Stimulated activated naive B cell treated with anti-CD40 and anti-IgM and Interleukin-4, amounts not matched to agents 10 μg/mL and 1 μg/mL and 100 μg/mL, for 72 hours (primary cell): ENCODE measurements at regions not wholly inside any gene's neighbourhood (a gene's known extent, or its start where the extent isn't known, plus 50 kb on each side); places are given as distances from the start of the nearest gene placed in this dataset.
"Not testable (repeated sequence)": the region's sequence is repeated elsewhere in the genome, so short reads cannot be mapped to it uniquely, and the experiment has no call there.

Source experiments
- ATAC-seq, 2 donors: fragments of 150-1000 bp; cut with Tn5 transposase; replicated peaks; 2 replicates each; pipeline ENCODE4 v1.10.0; 2021; ENCODE audit warnings: moderate library complexity in 1 of 2
- DNase-seq: peaks from one replicate; pipeline ENCODE4 v3.0.0; 2021
- H3K27ac Mint-ChIP-seq: one replicate; pipeline ENCODE4 v1.8.0; 2022; ENCODE audit warnings: mild to moderate bottlenecking, mixed read lengths
- H3K27me3 Mint-ChIP-seq, 2 donors: one replicate each; pipeline ENCODE4 v1.8.0; 2022; ENCODE audit warnings: mixed read lengths in 2 of 2
- H3K36me3 Mint-ChIP-seq, 2 donors: one replicate each; pipeline ENCODE4 v1.8.0; 2022; ENCODE audit warnings: mixed read lengths in 2 of 2, mild to moderate bottlenecking in 1 of 2
- H3K4me1 Mint-ChIP-seq, 2 donors: one replicate each; pipeline ENCODE4 v1.8.0; 2022; ENCODE audit warnings: mixed read lengths in 2 of 2, mild to moderate bottlenecking in 1 of 2
- H3K4me3 Mint-ChIP-seq, 2 donors: one replicate each; pipeline ENCODE4 v1.8.0; 2022; ENCODE audit warnings: mild to moderate bottlenecking in 2 of 2, mixed read lengths in 2 of 2, moderate library complexity in 1 of 2
- H3K9me3 Mint-ChIP-seq, 2 donors: one replicate each; pipeline ENCODE4 v1.8.0; 2022; ENCODE audit warnings: mixed read lengths in 2 of 2, mild to moderate bottlenecking in 1 of 2

GRCh38 chr18:60892441-60892840, 440.8 kb upstream of the CDH20 start:
- DNase-seq (no peak), ATAC-seq (no peak)
- Mint-ChIP-seq H3K27ac (no peak overlapping the region), H3K36me3 (no peaks in the 10 kb centered on the region), H3K4me3 (no peak overlapping the region), H3K4me1 (no peaks in the 10 kb centered on the region), H3K27me3 (no peaks in the 10 kb centered on the region), H3K9me3 (peaks cover 0 to 4% of the 10 kb centered on the region in 2 donors)

GRCh38 chr18:60892855-60893254, 440.4 kb upstream of the CDH20 start:
- DNase-seq (no peak), ATAC-seq (no peak)
- H3K4me1 Mint-ChIP-seq, result no peaks in the 10 kb centered on the region
- H3K9me3 Mint-ChIP-seq, result peaks cover 0 to 4% of the 10 kb centered on the region in 2 donors
- no peak overlapping the region for H3K4me3 Mint-ChIP-seq
- H3K36me3 Mint-ChIP-seq, result no peaks in the 10 kb centered on the region
- no peak overlapping the region for H3K27ac Mint-ChIP-seq
- H3K27me3 Mint-ChIP-seq, result no peaks in the 10 kb centered on the region

- no peak overlapping the region for H3K4me3 Mint-ChIP-seq
- no peak overlapping the region for H3K27ac Mint-ChIP-seq
These were observed 439.7 kb upstream of the CDH20 start for GRCh38 chr18:60893355-60894097.

GRCh38 chr18:60894254-60894945, 438.8 kb upstream of the CDH20 start:
- no peak for ATAC-seq
- H3K36me3 Mint-ChIP-seq, result no peaks in the 10 kb centered on the region

More at GRCh38 chr18:60893355-60894097, 439.7 kb upstream of the CDH20 start:
- DNase-seq (no peak), ATAC-seq (no peak)
- peaks cover 0 to 4% of the 10 kb centered on the region in 2 donors for H3K9me3 Mint-ChIP-seq
- no peaks in the 10 kb centered on the region for H3K27me3 Mint-ChIP-seq
- H3K36me3 Mint-ChIP-seq, result no peaks in the 10 kb centered on the region
- H3K4me1 Mint-ChIP-seq, result no peaks in the 10 kb centered on the region

GRCh38 chr18:60895181-60895580, 438.0 kb upstream of the CDH20 start:
- no peak overlapping the region for H3K27ac Mint-ChIP-seq
- no peak overlapping the region for H3K4me3 Mint-ChIP-seq
- H3K27me3 Mint-ChIP-seq, result no peaks in the 10 kb centered on the region
- H3K36me3 Mint-ChIP-seq, result no peaks in the 10 kb centered on the region
- no peak for DNase-seq
- no peak for ATAC-seq
- H3K9me3 Mint-ChIP-seq, result peaks cover 0 to 4% of the 10 kb centered on the region in 2 donors
- H3K4me1 Mint-ChIP-seq, result no peaks in the 10 kb centered on the region

More at GRCh38 chr18:60894254-60894945, 438.8 kb upstream of the CDH20 start:
- H3K4me3 Mint-ChIP-seq, result no peak overlapping the region
- H3K27me3 Mint-ChIP-seq, result no peaks in the 10 kb centered on the region
- H3K27ac Mint-ChIP-seq, result no peak overlapping the region
- no peaks in the 10 kb centered on the region for H3K4me1 Mint-ChIP-seq
- DNase-seq, result no peak
- peaks cover 0 to 4% of the 10 kb centered on the region in 2 donors for H3K9me3 Mint-ChIP-seq

- H3K4me3 Mint-ChIP-seq, result no peak overlapping the region
These were observed 435.1 kb upstream of the CDH20 start for GRCh38 chr18:60898111-60898510.

GRCh38 chr18:60905699-60906098, 427.5 kb upstream of the CDH20 start:
- H3K36me3 Mint-ChIP-seq, result no peaks in the 10 kb centered on the region
- H3K4me1 Mint-ChIP-seq, result no peaks in the 10 kb centered on the region
- H3K27ac Mint-ChIP-seq, result no peak overlapping the region
- no peak overlapping the region for H3K4me3 Mint-ChIP-seq
- DNase-seq (no peak), ATAC-seq (no peak)
- no peaks in the 10 kb centered on the region for H3K9me3 Mint-ChIP-seq
- H3K27me3 Mint-ChIP-seq, result no peaks in the 10 kb centered on the region

More at GRCh38 chr18:60898111-60898510, 435.1 kb upstream of the CDH20 start:
- no peaks in the 10 kb centered on the region for H3K36me3 Mint-ChIP-seq
- DNase-seq (no peak), ATAC-seq (no peak)
- no peaks in the 10 kb centered on the region for H3K27me3 Mint-ChIP-seq
- H3K27ac Mint-ChIP-seq, result no peak overlapping the region
- no peaks in the 10 kb centered on the region for H3K4me1 Mint-ChIP-seq
- peaks cover 0 to 4% of the 10 kb centered on the region in 2 donors for H3K9me3 Mint-ChIP-seq

- H3K9me3 Mint-ChIP-seq, result peaks cover 0 to 1% of the 10 kb centered on the region in 2 donors
- H3K36me3 Mint-ChIP-seq, result no peaks in the 10 kb centered on the region
- ATAC-seq (no peak), DNase-seq (no peak)
- no peak overlapping the region for H3K27ac Mint-ChIP-seq
- no peak overlapping the region for H3K4me3 Mint-ChIP-seq
- no peaks in the 10 kb centered on the region for H3K27me3 Mint-ChIP-seq
- H3K4me1 Mint-ChIP-seq, result no peaks in the 10 kb centered on the region
These were observed 422.7 kb upstream of the CDH20 start for GRCh38 chr18:60910534-60910933.

GRCh38 chr18:60911504-60911903, 421.7 kb upstream of the CDH20 start:
- no peak for DNase-seq
- H3K36me3 Mint-ChIP-seq, result no peaks in the 10 kb centered on the region
- no peak overlapping the region for H3K27ac Mint-ChIP-seq
- H3K9me3 Mint-ChIP-seq, result peaks cover 0 to 3% of the 10 kb centered on the region in 2 donors
- no peaks in the 10 kb centered on the region for H3K4me1 Mint-ChIP-seq
- no peaks in the 10 kb centered on the region for H3K27me3 Mint-ChIP-seq
- no peak overlapping the region for H3K4me3 Mint-ChIP-seq
- ATAC-seq, result no peak

GRCh38 chr18:60915160-60915559, 418.1 kb upstream of the CDH20 start:
- no peaks in the 10 kb centered on the region for H3K4me1 Mint-ChIP-seq
- H3K9me3 Mint-ChIP-seq, result peaks cover 0 to 3% of the 10 kb centered on the region in 2 donors
- H3K36me3 Mint-ChIP-seq, result no peaks in the 10 kb centered on the region
- no peak overlapping the region for H3K4me3 Mint-ChIP-seq
- H3K27me3 Mint-ChIP-seq, result no peaks in the 10 kb centered on the region
- H3K27ac Mint-ChIP-seq, result no peak overlapping the region
- ATAC-seq (no peak), DNase-seq (no peak)

- not testable (repeated sequence) for H3K27me3 Mint-ChIP-seq, ATAC-seq, H3K4me3 Mint-ChIP-seq
These were observed 414.4 kb upstream of the CDH20 start for GRCh38 chr18:60918862-60919261.

GRCh38 chr18:60925892-60926291, 407.3 kb upstream of the CDH20 start:
- no peak for ATAC-seq
- Mint-ChIP-seq H3K27ac (no peak overlapping the region), H3K36me3 (no peaks in the 10 kb centered on the region), H3K9me3 (peaks cover 0 to 2% of the 10 kb centered on the region in 2 donors), H3K4me3 (no peak overlapping the region), H3K27me3 (no peaks in the 10 kb centered on the region), H3K4me1 (no peaks in the 10 kb centered on the region)
- DNase-seq, result no peak

More at GRCh38 chr18:60918862-60919261, 414.4 kb upstream of the CDH20 start:
- H3K4me1 Mint-ChIP-seq, DNase-seq, H3K9me3 Mint-ChIP-seq, H3K36me3 Mint-ChIP-seq, H3K27ac Mint-ChIP-seq: not testable (repeated sequence)

GRCh38 chr18:60929966-60930365, 403.3 kb upstream of the CDH20 start:
- H3K9me3 Mint-ChIP-seq, result peaks cover 0 to 4% of the 10 kb centered on the region in 2 donors
- no peaks in the 10 kb centered on the region for H3K27me3 Mint-ChIP-seq
- no peak for DNase-seq
- H3K4me1 Mint-ChIP-seq, result no peaks in the 10 kb centered on the region
- H3K4me3 Mint-ChIP-seq, result no peak overlapping the region
- ATAC-seq, result no peak
- no peak overlapping the region for H3K27ac Mint-ChIP-seq
- H3K36me3 Mint-ChIP-seq, result no peaks in the 10 kb centered on the region

GRCh38 chr18:60935041-60935910, 398.0 kb upstream of the CDH20 start:
- H3K27me3 Mint-ChIP-seq, result no peaks in the 10 kb centered on the region
- peaks cover 0 to 3% of the 10 kb centered on the region in 2 donors for H3K9me3 Mint-ChIP-seq
- ATAC-seq (no peak), DNase-seq (no peak)
- H3K36me3 Mint-ChIP-seq, result no peaks in the 10 kb centered on the region
- no peak overlapping the region for H3K4me3 Mint-ChIP-seq
- H3K27ac Mint-ChIP-seq, result no peak overlapping the region
- H3K4me1 Mint-ChIP-seq, result no peaks in the 10 kb centered on the region
